HCT116 (cell line): ENCODE measurements at regions not wholly inside any gene's neighbourhood (a gene's known extent, or its start where the extent isn't known, plus 50 kb on each side); places are given as distances from the start of the nearest gene placed in this dataset.

Source experiments
- ATAC-seq: fragments of 200-7000 bp; cut with Tn5 transposase; 2 replicates; pipeline ENCODE4 v1.9.1; 2020; ENCODE audit warnings: mild to moderate bottlenecking, moderate library complexity
- BruUV-seq: library from RNA; stranded (reverse); fragments of 400-500 nt; replicated peaks from 2 replicates; lab custom pipeline; 2021; lab: Mats Ljungman, UMichigan
- CTCF ChIA-PET: fragments of 300-600 bp; sonication (Branson Sonifier 250); formaldehyde crosslinking; loops from one replicate; lab custom pipeline; 2021; ENCODE audit warnings: antibody characterized with exemption; lab: Charles Lee
- POLR2A ChIA-PET: fragments of 300-600, 350-600 bp; sonication (Branson Sonifier 250); formaldehyde crosslinking; loops from one replicate; lab custom pipeline; 2021; ENCODE audit warnings: antibody characterized with exemption; lab: Charles Lee
- RAD21 ChIA-PET, 2 experiments: fragments of 300-600 bp; sonication (Branson Sonifier 250); formaldehyde crosslinking; loops; one replicate each; lab custom pipeline; 2023; ENCODE audit warnings: low total read pairs in 2 of 2; ENCODE audit not compliant: uncharacterized antibody in 2 of 2, unreplicated experiment in 2 of 2, low non-redundant PET in 1 of 2; lab: Charles Lee
- DNase-seq: peaks from one replicate; pipeline ENCODE4 v3.0.0-alpha.2; 2010; ENCODE audit warnings: low read depth, low spot score
- H2AFZ ChIP-seq: fragments of 200-600 bp; shearing (Covaris generic), sonication (generic); 2 replicates; pipeline ENCODE4 v1.6.1; 2017; ENCODE audit warnings: low read depth, mixed run types, mixed read lengths, antibody characterized with exemption, low read length; ENCODE audit not compliant: poor library complexity, severe bottlenecking
- H3K27ac ChIP-seq: 2 replicates; pipeline ENCODE4 v1.5.1; 2012; ENCODE audit warnings: low read depth, low read length
- H3K27me3 ChIP-seq: fragments of 200-600 bp; sonication (generic); 2 replicates; pipeline ENCODE4 v1.6.1; 2016; ENCODE audit warnings: mixed run types, low read length, mixed read lengths; ENCODE audit not compliant: insufficient read depth
- H3K36me3 ChIP-seq, 2 experiments: fragments of 200-500 bp in 1 of 2; fragments of 200-600 bp in 1 of 2; sonication (Bioruptor generic) in 1 of 2; sonication (generic) in 1 of 2; 2 replicates each; pipeline versions ENCODE4 v1.5.1 to v1.6.1; 2014 to 2016; ENCODE audit warnings: low read length in 2 of 2, inconsistent platforms in 1 of 2, mixed read lengths in 1 of 2, mixed run types in 1 of 2; ENCODE audit not compliant: insufficient read depth in 2 of 2, control insufficient read depth in 1 of 2
- H3K4me1 ChIP-seq, 2 experiments: fragments of 200-600 bp in 1 of 2; sonication (generic) in 1 of 2; 2 replicates each; pipeline versions ENCODE4 v1.5.1 to v1.6.1; 2012 to 2017; ENCODE audit warnings: low read length in 2 of 2, inconsistent platforms in 1 of 2, mild to moderate bottlenecking in 1 of 2, mixed read lengths in 1 of 2, mixed run types in 1 of 2, moderate library complexity in 1 of 2; ENCODE audit not compliant: insufficient read depth in 2 of 2, control insufficient read depth in 1 of 2
- H3K4me2 ChIP-seq: fragments of 200-600 bp; sonication (generic); 2 replicates; pipeline ENCODE4 v1.6.1; 2017; ENCODE audit warnings: mixed run types, low read length, mixed read lengths
- H3K4me3 ChIP-seq, 2 experiments: fragments of 200-600 bp in 1 of 2; sonication (generic) in 1 of 2; replicated peaks in 1 of 2; 2 replicates each; pipeline ENCODE4 v1.5.1; 2011 to 2016; ENCODE audit warnings: low read length in 2 of 2, control low read depth in 1 of 2, low read depth in 1 of 2, mild to moderate bottlenecking in 1 of 2, mixed read lengths in 1 of 2, mixed run types in 1 of 2
- H3K79me2 ChIP-seq: fragments of 200-600 bp; sonication (generic); 2 replicates; pipeline ENCODE4 v1.6.1; 2017; ENCODE audit warnings: mild to moderate bottlenecking, mixed run types, low read length, moderate library complexity, mixed read lengths; ENCODE audit not compliant: insufficient read depth
- H3K9ac ChIP-seq: fragments of 200-600 bp; sonication (generic); 2 replicates; pipeline ENCODE4 v1.6.1; 2016; ENCODE audit warnings: low read length, mixed read lengths
- H3K9me2 ChIP-seq: fragments of 200-600 bp; sonication (generic), shearing (Covaris generic); 2 replicates; pipeline ENCODE4 v1.6.1; 2017; ENCODE audit warnings: mixed run types, mild to moderate bottlenecking, moderate library complexity; ENCODE audit not compliant: insufficient read depth
- H3K9me3 ChIP-seq, 2 experiments: fragments of 200-500 bp in 1 of 2; fragments of 200-600 bp in 1 of 2; sonication (Bioruptor generic) in 1 of 2; sonication (generic) in 1 of 2; 2 replicates each; pipeline ENCODE4 v1.6.1; 2014 to 2017; ENCODE audit warnings: low read length in 2 of 2, mixed read lengths in 2 of 2, inconsistent platforms in 1 of 2, low read depth in 1 of 2, mild to moderate bottlenecking in 1 of 2, mixed run types in 1 of 2, moderate library complexity in 1 of 2; ENCODE audit not compliant: control insufficient read depth in 1 of 2, insufficient read depth in 1 of 2
- H4K20me1 ChIP-seq: fragments of 200-600 bp; sonication (generic), shearing (Covaris generic); 2 replicates; pipeline ENCODE4 v1.6.1; 2017; ENCODE audit warnings: mixed run types, mild to moderate bottlenecking, moderate library complexity; ENCODE audit not compliant: insufficient read depth
- EZH2 ChIP-seq: fragments of 200-600 bp; sonication (generic); IDR thresholded peaks from 2 replicates; pipeline ENCODE4 v1.6.1; 2017; ENCODE audit warnings: antibody characterized with exemption, mixed run types
- JUND ChIP-seq: IDR thresholded peaks from 2 replicates; pipeline ENCODE4 v1.6.1; 2012
- POLR2A ChIP-seq: IDR thresholded peaks from 2 replicates; pipeline ENCODE4 v1.7.0; 2011; ENCODE audit warnings: borderline replicate concordance; ENCODE audit not compliant: insufficient read depth, insufficient read length; ENCODE audit errors: extremely low read depth
- POLR2AphosphoS5 ChIP-seq: IDR thresholded peaks from 2 replicates; pipeline ENCODE4 v1.6.1; 2011; ENCODE audit warnings: mild to moderate bottlenecking, low read depth, low read length, moderate library complexity
- REST ChIP-seq: IDR thresholded peaks from 2 replicates; pipeline ENCODE4 v1.6.1; 2012; ENCODE audit warnings: low read depth
- SIN3A ChIP-seq: IDR thresholded peaks from 2 replicates; pipeline ENCODE4 v1.6.1; 2012; ENCODE audit warnings: low read depth
- SRF ChIP-seq: IDR thresholded peaks from 2 replicates; pipeline ENCODE4 v1.6.1; 2012; ENCODE audit warnings: low read depth
- YY1 ChIP-seq: IDR thresholded peaks from 2 replicates; pipeline ENCODE4 v1.6.1; 2011; ENCODE audit warnings: low read length, low read depth, moderate library complexity, mild to moderate bottlenecking; ENCODE audit not compliant: insufficient replicate concordance; ENCODE audit errors: extremely low read depth
- ZFX ChIP-seq: fragments of 450-650 bp; IDR thresholded peaks from 2 replicates; pipeline ENCODE4 v1.6.1; 2017
- ZNF274 ChIP-seq: fragments of 200-500 bp; sonication (Bioruptor generic); IDR thresholded peaks from 2 replicates; pipeline ENCODE4 v1.6.1; 2014; ENCODE audit warnings: mild to moderate bottlenecking, low read depth, low read length, inconsistent platforms
- intact Hi-C: fragments of 100-400 bp; cut with micrococcal nuclease; formaldehyde crosslinking; loops from 2 replicates; pipeline ENCODE4 v1.10.0; 2022
- TF ChIP-seq, protein P1 (sequence below): IDR thresholded peaks from 2 replicates; pipeline ENCODE4 v1.6.1; 2012
- TF ChIP-seq, protein P2 (sequence below): IDR thresholded peaks from 2 replicates; pipeline ENCODE4 v1.6.1; 2011; ENCODE audit warnings: mild to moderate bottlenecking, low read length, moderate library complexity; ENCODE audit not compliant: insufficient replicate concordance; ENCODE audit errors: extremely low read depth

DNA sequence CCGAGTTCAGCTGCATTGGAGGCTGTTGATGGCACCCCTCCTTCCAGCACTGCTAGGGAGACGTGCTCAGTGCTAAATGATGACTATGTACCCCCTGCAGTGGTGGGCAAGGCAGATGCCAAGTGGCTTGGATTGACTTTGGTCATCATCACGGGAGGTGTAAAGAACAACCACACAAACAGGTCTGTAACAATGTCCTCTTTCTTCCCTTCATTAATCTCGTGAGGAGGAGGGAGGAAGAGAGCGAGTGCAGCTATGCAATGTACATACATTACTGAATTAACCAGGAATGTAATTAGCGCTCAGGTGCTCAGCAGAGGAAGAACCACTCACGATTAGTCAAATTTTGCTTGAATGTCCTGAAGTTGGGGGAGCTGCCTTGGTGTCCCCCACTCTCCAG, 173.9 kb upstream of the SKOR2 start:
- Histone ChIP-seq H3K27me3 (peaks cover 20% of the 10 kb centered on the region), H3K27ac (no peak overlapping the region), H2AFZ (no peak overlapping the region), H3K4me2 (no peak overlapping the region), H3K9me3 (no peaks in the 10 kb centered on the region), H3K79me2 (no peaks in the 10 kb centered on the region), H3K36me3 (no peaks in the 10 kb centered on the region), H3K4me3 (no peak overlapping the region), H4K20me1 (no peaks in the 10 kb centered on the region), H3K9me2 (no peaks in the 10 kb centered on the region), H3K4me1 (no peaks in the 10 kb centered on the region), H3K9ac (no peak overlapping the region)
- ChIA-PET RAD21 (no interaction called here), CTCF (no interaction called here), POLR2A (no interaction called here)
- ATAC-seq (no peak), DNase-seq (no peak)
- intact Hi-C loops: no loop called here
- no peak for TF ChIP-seq YY1
- TF ChIP-seq POLR2AphosphoS5: no peak
- TF ChIP-seq SIN3A: no peak
- no peak for TF ChIP-seq ZFX
- BruUV-seq: no TSS peak

DNA sequence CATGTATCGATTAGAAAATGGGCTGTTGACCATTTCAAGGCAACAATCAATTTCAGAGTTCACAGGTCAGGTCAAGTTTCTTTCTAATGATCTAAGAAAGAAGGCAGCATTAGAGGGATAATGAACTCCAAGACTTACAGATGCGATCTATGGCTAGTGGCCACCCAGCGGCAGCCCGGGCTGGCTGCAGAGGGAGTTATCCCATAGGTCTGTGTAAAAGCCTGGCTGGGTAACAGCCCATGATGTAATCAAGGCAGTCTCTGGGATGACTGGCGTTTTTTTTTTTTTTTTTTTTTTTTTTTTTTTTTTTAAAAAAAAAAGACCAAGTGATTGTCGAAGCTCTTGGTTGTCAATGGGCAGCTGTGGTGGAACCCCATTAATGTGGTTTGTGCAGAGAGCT, 171.1 kb upstream of the SKOR2 start:
- Histone ChIP-seq H3K9me3 (no peaks in the 10 kb centered on the region), H4K20me1 (no peaks in the 10 kb centered on the region), H3K36me3 (no peaks in the 10 kb centered on the region), H3K27ac (no peak overlapping the region), H3K9ac (no peak overlapping the region), H3K4me1 (no peaks in the 10 kb centered on the region), H3K79me2 (no peaks in the 10 kb centered on the region), H3K4me2 (no peak overlapping the region), H3K9me2 (no peaks in the 10 kb centered on the region), H3K4me3 (no peak overlapping the region), H2AFZ (no peak overlapping the region), H3K27me3 (peaks cover 26% of the 10 kb centered on the region)
- TF ChIP-seq ZNF274: no peak
- TF ChIP-seq, protein P1, sequence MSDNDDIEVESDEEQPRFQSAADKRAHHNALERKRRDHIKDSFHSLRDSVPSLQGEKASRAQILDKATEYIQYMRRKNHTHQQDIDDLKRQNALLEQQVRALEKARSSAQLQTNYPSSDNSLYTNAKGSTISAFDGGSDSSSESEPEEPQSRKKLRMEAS: no peak
- no peak for TF ChIP-seq YY1
- TF ChIP-seq POLR2A: no peak
- TF ChIP-seq, protein P2, sequence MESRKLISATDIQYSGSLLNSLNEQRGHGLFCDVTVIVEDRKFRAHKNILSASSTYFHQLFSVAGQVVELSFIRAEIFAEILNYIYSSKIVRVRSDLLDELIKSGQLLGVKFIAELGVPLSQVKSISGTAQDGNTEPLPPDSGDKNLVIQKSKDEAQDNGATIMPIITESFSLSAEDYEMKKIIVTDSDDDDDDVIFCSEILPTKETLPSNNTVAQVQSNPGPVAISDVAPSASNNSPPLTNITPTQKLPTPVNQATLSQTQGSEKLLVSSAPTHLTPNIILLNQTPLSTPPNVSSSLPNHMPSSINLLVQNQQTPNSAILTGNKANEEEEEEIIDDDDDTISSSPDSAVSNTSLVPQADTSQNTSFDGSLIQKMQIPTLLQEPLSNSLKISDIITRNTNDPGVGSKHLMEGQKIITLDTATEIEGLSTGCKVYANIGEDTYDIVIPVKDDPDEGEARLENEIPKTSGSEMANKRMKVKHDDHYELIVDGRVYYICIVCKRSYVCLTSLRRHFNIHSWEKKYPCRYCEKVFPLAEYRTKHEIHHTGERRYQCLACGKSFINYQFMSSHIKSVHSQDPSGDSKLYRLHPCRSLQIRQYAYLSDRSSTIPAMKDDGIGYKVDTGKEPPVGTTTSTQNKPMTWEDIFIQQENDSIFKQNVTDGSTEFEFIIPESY: no peak
- no peak for TF ChIP-seq EZH2
- TF ChIP-seq REST: no peak
- no peak for TF ChIP-seq ZFX
- TF ChIP-seq SIN3A: no peak
- TF ChIP-seq JUND: no peak
- TF ChIP-seq SRF: no peak
- ChIA-PET CTCF (interaction anchor here (0.6 kb wide), 1 partner anchor 217 kb away, joined by 3 read pairs; no protein-coding TSS in a partner anchor), RAD21 (no interaction called here), POLR2A (no interaction called here)
- no peak for ATAC-seq
- DNase-seq: no peak
- BruUV-seq: no TSS peak
- intact Hi-C loops: no loop called here
